Esophagus muscularis mucosa (tissue), 4 donors: ENCODE measurements at regions not wholly inside any gene's neighbourhood (a gene's known extent, or its start where the extent isn't known, plus 50 kb on each side); places are given as distances from the start of the nearest gene placed in this dataset.

Experiments
- CTCF ChIP-seq, 3 experiments: fragments of 200-600 bp in 2 of 3; fragments of 450-650 bp in 1 of 3; sonication (generic) in 2 of 3; IDR thresholded peaks; one replicate each; pipeline ENCODE4 v1.5.1; 2017 to 2019; ENCODE audit warnings: antibody characterized with exemption in 3 of 3, mild to moderate bottlenecking in 2 of 3, moderate library complexity in 1 of 3
- EP300 ChIP-seq: sonication (generic); formaldehyde crosslinking; IDR thresholded peaks from one replicate; pipeline ENCODE4 v1.6.1; 2017; ENCODE audit warnings: antibody characterized with exemption
- POLR2A ChIP-seq: fragments of 450-650 bp; IDR thresholded peaks from one replicate; pipeline ENCODE4 v1.6.1; 2017; ENCODE audit warnings: antibody characterized with exemption, moderate library complexity, mild to moderate bottlenecking, low read depth
- POLR2AphosphoS5 ChIP-seq, 2 donors: sonication (generic); formaldehyde crosslinking; IDR thresholded peaks; one replicate each; pipeline ENCODE4 v1.6.1; 2017; ENCODE audit warnings: antibody characterized with exemption in 2 of 2

GRCh38 chr2:220243571-220243970, 616.1 kb downstream of the SLC4A3 start:
- TF ChIP-seq CTCF (IDR thresholded peaks at IDR 0.05) (no peak), POLR2A (no peak), EP300 (no peak), POLR2AphosphoS5 (IDR thresholded peaks at IDR 0.05) (no peak)
